Fibroblast of lung (primary cell): ENCODE measurements at regions not wholly inside any gene's neighbourhood (a gene's known extent, or its start where the extent isn't known, plus 50 kb on each side); places are given as distances from the start of the nearest gene placed in this dataset.

Source experiments
- DNase-seq, 2 donors: peaks; one replicate each; pipeline versions ENCODE4 v3.0.0 to v3.0.0-alpha.2; 2010; ENCODE audit warnings: low read depth in 2 of 2
- H2AFZ ChIP-seq: 2 replicates; pipeline ENCODE4 v1.5.1; 2012; ENCODE audit warnings: low read length, control low read depth, inconsistent platforms
- H3K27ac ChIP-seq: 2 replicates; pipeline ENCODE4 v1.5.1; 2011; ENCODE audit warnings: low read length, control low read depth; ENCODE audit not compliant: insufficient read depth
- H3K27me3 ChIP-seq: 2 replicates; pipeline ENCODE4 v1.5.1; 2011; ENCODE audit warnings: mild to moderate bottlenecking, low read length; ENCODE audit not compliant: control insufficient read depth, insufficient read depth
- H3K36me3 ChIP-seq: 2 replicates; pipeline ENCODE4 v1.5.1; 2011; ENCODE audit warnings: low read length; ENCODE audit not compliant: control insufficient read depth, insufficient read depth
- H3K4me1 ChIP-seq: 2 replicates; pipeline ENCODE4 v1.5.1; 2011; ENCODE audit warnings: low read length; ENCODE audit not compliant: control insufficient read depth, insufficient read depth; ENCODE audit errors: extremely low read depth
- H3K4me2 ChIP-seq: 2 replicates; pipeline ENCODE4 v1.5.1; 2011; ENCODE audit warnings: low read length, control low read depth; ENCODE audit not compliant: insufficient read depth; ENCODE audit errors: extremely low read depth
- H3K4me3 ChIP-seq, 4 experiments: fragments of 200-600 bp in 1 of 4; sonication (generic) in 1 of 4; replicated peaks in 1 of 4; 2 replicates each; pipeline ENCODE4 v1.5.1; 2011 to 2016; ENCODE audit warnings: low read length in 4 of 4, low read depth in 3 of 4, mild to moderate bottlenecking in 3 of 4, control low read depth in 2 of 4, inconsistent platforms in 1 of 4, mixed read lengths in 1 of 4; ENCODE audit not compliant: insufficient read depth in 1 of 4; ENCODE audit errors: control extremely low read depth in 1 of 4
- H3K79me2 ChIP-seq: 2 replicates; pipeline ENCODE4 v1.5.1; 2012; ENCODE audit warnings: mild to moderate bottlenecking, low read length, inconsistent platforms; ENCODE audit not compliant: control insufficient read depth, insufficient read depth
- H3K9ac ChIP-seq: 2 replicates; pipeline ENCODE4 v1.5.1; 2011; ENCODE audit warnings: mild to moderate bottlenecking, low read length, control low read depth; ENCODE audit not compliant: insufficient read depth
- H3K9me3 ChIP-seq: 2 replicates; pipeline ENCODE4 v1.5.1; 2012; ENCODE audit warnings: low read depth, low read length; ENCODE audit not compliant: control insufficient read depth, insufficient read depth
- H4K20me1 ChIP-seq: 2 replicates; pipeline ENCODE4 v1.5.1; 2011; ENCODE audit warnings: low read length; ENCODE audit not compliant: control insufficient read depth, insufficient read depth; ENCODE audit errors: extremely low read depth
- CTCF ChIP-seq, 2 donors: IDR thresholded peaks in 1 of 2; conservative IDR thresholded peaks in 1 of 2; 1 replicate in 1 of 2; 2 replicates in 1 of 2; pipeline ENCODE4 v1.5.1; 2011 to 2012; ENCODE audit warnings: low read length in 2 of 2, control low read depth in 1 of 2, inconsistent platforms in 1 of 2, low read depth in 1 of 2, mild to moderate bottlenecking in 1 of 2
- EZH2 ChIP-seq: IDR thresholded peaks from 2 replicates; pipeline ENCODE4 v1.5.1; 2012; ENCODE audit warnings: low read length, control low read depth, mild to moderate bottlenecking; ENCODE audit errors: missing control alignments

GRCh38 chr5:10168254-10168653 lies 81.4 kb downstream of the ATPSCKMT start:
- TF ChIP-seq CTCF (conservative IDR thresholded peaks at IDR 0.05 in 1 of 2, IDR thresholded peaks at IDR 0.05 in 1 of 2; ENCODE audit: low read depth in 1 of 2, low read length in 2 of 2) (no peak), EZH2 (no peak)
- H3K4me1 ChIP-seq, result no peaks in the 10 kb centered on the region
- H2AFZ ChIP-seq, result no peak overlapping the region
- H3K9ac ChIP-seq, result no peak overlapping the region
- no peaks in the 10 kb centered on the region for H4K20me1 ChIP-seq
- no peaks in the 10 kb centered on the region for H3K9me3 ChIP-seq
- DNase-seq, result no peak
- H3K4me2 ChIP-seq, result no peak overlapping the region
- H3K36me3 ChIP-seq, result no peaks in the 10 kb centered on the region
- no peaks in the 10 kb centered on the region for H3K27me3 ChIP-seq
- H3K27ac ChIP-seq, result no peak overlapping the region
- no peak overlapping the region for H3K4me3 ChIP-seq
- H3K79me2 ChIP-seq, result no peaks in the 10 kb centered on the region

GRCh38 chr5:10167806-10168205 lies 81.9 kb downstream of the ATPSCKMT start:
- Histone ChIP-seq H3K9me3 (no peaks in the 10 kb centered on the region), H2AFZ (no peak overlapping the region), H4K20me1 (no peaks in the 10 kb centered on the region), H3K4me1 (no peaks in the 10 kb centered on the region), H3K4me2 (no peak overlapping the region), H3K27me3 (no peaks in the 10 kb centered on the region), H3K36me3 (no peaks in the 10 kb centered on the region), H3K4me3 (no peak overlapping the region), H3K79me2 (no peaks in the 10 kb centered on the region), H3K9ac (no peak overlapping the region), H3K27ac (no peak overlapping the region)
- no peak for DNase-seq
- TF ChIP-seq CTCF (conservative IDR thresholded peaks at IDR 0.05 in 1 of 2, IDR thresholded peaks at IDR 0.05 in 1 of 2; ENCODE audit: low read depth in 1 of 2, low read length in 2 of 2) (no peak), EZH2 (no peak)

- DNase-seq, result no peak
- no peaks in the 10 kb centered on the region for H4K20me1 ChIP-seq
- H3K4me1 ChIP-seq, result no peaks in the 10 kb centered on the region
- H3K79me2 ChIP-seq, result no peaks in the 10 kb centered on the region
- H3K4me2 ChIP-seq, result no peak overlapping the region
- no peak overlapping the region for H2AFZ ChIP-seq
- H3K27me3 ChIP-seq, result no peaks in the 10 kb centered on the region
- H3K36me3 ChIP-seq, result no peaks in the 10 kb centered on the region
- TF ChIP-seq CTCF (conservative IDR thresholded peaks at IDR 0.05 in 1 of 2, IDR thresholded peaks at IDR 0.05 in 1 of 2; ENCODE audit: low read depth in 1 of 2, low read length in 2 of 2), result no peak
- no peak for TF ChIP-seq EZH2
- H3K9ac ChIP-seq, result no peak overlapping the region
- no peaks in the 10 kb centered on the region for H3K9me3 ChIP-seq
- no peak overlapping the region for H3K27ac ChIP-seq
- no peak overlapping the region for H3K4me3 ChIP-seq
Measured at GRCh38 chr5:10166392-10166791, 83.3 kb downstream of the ATPSCKMT start.
